ENCODE measurements at regions not wholly inside any gene's neighbourhood (a gene's known extent, or its start where the extent isn't known, plus 50 kb on each side); places are given as distances from the start of the nearest gene placed in this dataset.

DNA sequence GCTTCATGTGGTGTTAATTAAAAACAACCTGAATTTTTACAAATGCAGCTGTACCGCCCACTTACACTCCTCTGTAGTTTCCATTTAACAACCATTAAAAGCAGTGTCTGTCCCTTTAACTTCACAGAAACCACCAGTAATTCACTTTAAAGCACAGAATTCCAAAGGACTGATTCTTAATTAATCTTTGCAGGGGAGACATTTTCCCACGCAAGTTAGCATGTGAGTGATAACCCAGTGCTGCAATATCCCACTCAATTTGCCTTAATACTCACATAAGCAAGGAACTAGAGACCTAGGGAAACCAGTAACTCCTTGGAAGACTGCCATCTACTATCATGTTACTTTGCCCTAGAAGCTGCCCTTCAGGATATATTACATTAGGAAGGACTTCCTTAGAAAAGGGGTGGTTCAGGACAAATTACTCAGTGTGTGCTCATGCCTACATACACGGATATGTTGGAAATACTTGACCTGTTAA lies 102.3 kb downstream of the OSR1 start:
- no peak overlapping the region for H3K27ac ChIP-seq (ENCODE audit: low read depth, low read length)
- CTCF ChIA-PET: interaction anchor here (1.0 kb wide), 1 partner anchor 11 kb away, joined by 3 read pairs; no protein-coding TSS in a partner anchor

DNA sequence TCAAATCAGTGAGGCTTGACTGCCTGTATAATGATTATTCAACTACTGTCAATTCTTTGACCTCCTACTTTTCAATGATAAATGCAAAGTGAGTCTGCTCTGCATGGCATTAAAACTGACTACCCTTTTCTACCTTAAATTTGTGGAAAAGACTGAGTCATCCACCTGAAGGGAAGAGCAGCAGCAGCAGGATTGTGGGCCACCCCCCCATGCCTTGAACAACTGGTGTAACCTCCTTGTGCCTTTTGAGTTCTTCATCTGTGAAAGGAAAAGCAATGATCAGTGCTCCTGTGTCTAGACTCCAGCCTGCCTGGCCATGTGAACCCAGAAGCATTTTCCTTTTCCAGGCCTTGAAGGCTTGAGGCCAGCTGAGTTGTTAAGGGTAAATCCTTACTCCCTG lies 102.9 kb downstream of the OSR1 start:
- no peak for DNase-seq (ENCODE audit: low read depth, low spot score)
- H3K27ac ChIP-seq (ENCODE audit: low read depth, low read length): no peak overlapping the region
- H3K9me3 ChIP-seq (ENCODE audit: control insufficient read depth, insufficient read depth, low read length): no peaks in the 10 kb centered on the region
- ChIA-PET CTCF (no interaction called here), POLR2A (no interaction called here)
- TF ChIP-seq, protein P1, sequence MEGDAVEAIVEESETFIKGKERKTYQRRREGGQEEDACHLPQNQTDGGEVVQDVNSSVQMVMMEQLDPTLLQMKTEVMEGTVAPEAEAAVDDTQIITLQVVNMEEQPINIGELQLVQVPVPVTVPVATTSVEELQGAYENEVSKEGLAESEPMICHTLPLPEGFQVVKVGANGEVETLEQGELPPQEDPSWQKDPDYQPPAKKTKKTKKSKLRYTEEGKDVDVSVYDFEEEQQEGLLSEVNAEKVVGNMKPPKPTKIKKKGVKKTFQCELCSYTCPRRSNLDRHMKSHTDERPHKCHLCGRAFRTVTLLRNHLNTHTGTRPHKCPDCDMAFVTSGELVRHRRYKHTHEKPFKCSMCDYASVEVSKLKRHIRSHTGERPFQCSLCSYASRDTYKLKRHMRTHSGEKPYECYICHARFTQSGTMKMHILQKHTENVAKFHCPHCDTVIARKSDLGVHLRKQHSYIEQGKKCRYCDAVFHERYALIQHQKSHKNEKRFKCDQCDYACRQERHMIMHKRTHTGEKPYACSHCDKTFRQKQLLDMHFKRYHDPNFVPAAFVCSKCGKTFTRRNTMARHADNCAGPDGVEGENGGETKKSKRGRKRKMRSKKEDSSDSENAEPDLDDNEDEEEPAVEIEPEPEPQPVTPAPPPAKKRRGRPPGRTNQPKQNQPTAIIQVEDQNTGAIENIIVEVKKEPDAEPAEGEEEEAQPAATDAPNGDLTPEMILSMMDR (IDR thresholded peaks at IDR 0.05; ENCODE audit: low read depth, low read length): no peak
- H3K4me3 ChIP-seq (ENCODE audit: low read depth, low read length): no peak overlapping the region
- no peaks in the 10 kb centered on the region for H3K27me3 ChIP-seq (ENCODE audit: control insufficient read depth, insufficient read depth, low read length)

More for the DNA sequence above, 102.3 kb downstream of the OSR1 start:
- Histone ChIP-seq H3K27me3 (ENCODE audit: control insufficient read depth, insufficient read depth, low read length) (no peaks in the 10 kb centered on the region), H3K9me3 (ENCODE audit: control insufficient read depth, insufficient read depth, low read length) (no peaks in the 10 kb centered on the region), H3K4me3 (ENCODE audit: low read depth, low read length) (no peak overlapping the region)
- TF ChIP-seq, protein P1 (IDR thresholded peaks at IDR 0.05; ENCODE audit: low read depth, low read length): no peak
- POLR2A ChIA-PET: no interaction called here
- DNase-seq (ENCODE audit: low read depth, low spot score): peak; percentile 76

DNA sequence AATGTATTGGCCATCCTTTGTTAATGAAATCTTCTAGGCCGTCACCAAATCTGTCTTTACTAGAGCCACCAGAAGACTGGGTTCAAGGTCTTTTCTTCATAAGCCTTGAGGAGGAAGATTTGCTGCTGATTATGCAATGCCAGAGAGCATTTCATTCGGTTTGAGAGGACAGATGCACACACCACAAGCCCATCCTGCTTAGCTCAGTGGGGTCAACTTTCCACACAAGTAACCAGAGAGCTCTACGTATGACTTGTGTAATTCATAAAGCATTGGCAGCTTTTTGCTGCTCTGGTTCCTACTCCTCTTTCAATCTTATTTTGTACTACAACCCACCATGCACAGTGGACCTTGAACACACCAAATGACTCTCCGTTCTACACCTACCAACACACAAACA lies 106.9 kb downstream of the OSR1 start:
- Histone ChIP-seq H3K27ac (ENCODE audit: low read depth, low read length) (no peak overlapping the region), H3K4me3 (ENCODE audit: low read depth, low read length) (no peak overlapping the region), H3K27me3 (ENCODE audit: control insufficient read depth, insufficient read depth, low read length) (no peaks in the 10 kb centered on the region), H3K9me3 (ENCODE audit: control insufficient read depth, insufficient read depth, low read length) (no peaks in the 10 kb centered on the region)
- TF ChIP-seq, protein P1 (IDR thresholded peaks at IDR 0.05; ENCODE audit: low read depth, low read length): no peak
- no peak for DNase-seq (ENCODE audit: low read depth, low spot score)
- ChIA-PET CTCF (no interaction called here), POLR2A (no interaction called here)

DNA sequence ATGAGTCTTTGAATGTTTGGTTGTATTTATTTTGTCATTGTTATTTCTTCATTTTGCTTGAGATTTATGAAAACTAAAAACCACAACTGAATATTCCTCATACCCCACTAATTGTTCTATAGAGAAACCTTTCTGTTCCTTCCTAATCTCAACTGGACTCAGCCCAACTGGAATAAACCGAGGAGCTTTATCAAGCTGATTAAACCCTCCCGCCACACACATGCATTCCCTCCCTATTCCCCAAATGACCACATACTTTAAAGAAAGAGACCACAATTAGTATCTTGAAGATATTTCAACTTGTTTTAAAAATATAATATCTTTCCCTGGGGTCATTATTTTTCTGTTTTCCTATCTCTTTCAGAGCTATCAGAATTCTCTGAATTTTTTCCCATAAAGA lies 107.5 kb downstream of the OSR1 start:
- no peak for DNase-seq (ENCODE audit: low read depth, low spot score)
- H3K9me3 ChIP-seq (ENCODE audit: control insufficient read depth, insufficient read depth, low read length): no peaks in the 10 kb centered on the region
- H3K27ac ChIP-seq (ENCODE audit: low read depth, low read length): no peak overlapping the region
- TF ChIP-seq, protein P1 (IDR thresholded peaks at IDR 0.05; ENCODE audit: low read depth, low read length): no peak
- no peaks in the 10 kb centered on the region for H3K27me3 ChIP-seq (ENCODE audit: control insufficient read depth, insufficient read depth, low read length)
- CTCF ChIA-PET: no interaction called here
- H3K4me3 ChIP-seq (ENCODE audit: low read depth, low read length): no peak overlapping the region
- POLR2A ChIA-PET: no interaction called here

DNA sequence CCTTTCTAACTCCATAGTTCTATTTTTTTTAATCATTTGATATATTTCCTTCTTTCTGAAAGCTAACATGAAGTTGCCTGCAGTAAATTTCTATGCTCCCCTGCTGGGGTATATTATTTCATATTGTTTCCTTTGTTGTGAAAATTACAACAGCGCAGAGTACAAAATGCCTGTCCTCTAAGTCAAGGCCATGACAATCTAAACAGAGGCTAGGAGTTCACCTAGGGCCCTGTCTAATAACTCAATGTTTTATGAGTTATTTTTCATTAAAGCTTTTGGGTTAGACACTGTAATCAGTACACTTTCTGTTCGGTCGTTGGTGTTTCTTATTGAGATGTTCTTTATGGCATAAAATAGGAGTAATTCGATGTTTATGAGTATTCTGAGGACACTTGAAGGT lies 111.2 kb downstream of the OSR1 start:
- Histone ChIP-seq H3K27ac (ENCODE audit: low read depth, low read length) (no peak overlapping the region), H3K4me3 (ENCODE audit: low read depth, low read length) (no peak overlapping the region), H3K9me3 (ENCODE audit: control insufficient read depth, insufficient read depth, low read length) (no peaks in the 10 kb centered on the region), H3K27me3 (ENCODE audit: control insufficient read depth, insufficient read depth, low read length) (no peaks in the 10 kb centered on the region)
- ChIA-PET CTCF (no interaction called here), POLR2A (no interaction called here)
- DNase-seq (ENCODE audit: low read depth, low spot score): no peak
- TF ChIP-seq, protein P1 (IDR thresholded peaks at IDR 0.05; ENCODE audit: low read depth, low read length): no peak
